Heart right ventricle (tissue), 16 donors: ENCODE measurements at regions not wholly inside any gene's neighbourhood (a gene's known extent, or its start where the extent isn't known, plus 50 kb on each side); places are given as distances from the start of the nearest gene placed in this dataset.
"Not testable (repeated sequence)": the region's sequence is repeated elsewhere in the genome, so short reads cannot be mapped to it uniquely, and the experiment has no call there.

ENCODE experiments used
- ATAC-seq, 8 donors: fragments of 200-7000 bp; cut with Tn5 transposase; one replicate each; pipeline ENCODE4 v1.9.1; 2020; ENCODE audit warnings: mild to moderate bottlenecking in 8 of 8, moderate library complexity in 8 of 8, moderate number of reproducible peaks in 1 of 8
- DNase-seq, 2 donors: peaks; one replicate each; pipeline ENCODE4 v3.0.0-alpha.2; 2020
- H3K27ac ChIP-seq, 10 donors: fragments of 200-600 bp; sonication (generic) in 2 of 10; one replicate each; pipeline versions ENCODE4 v1.5.0 to v1.8.0; 2020 to 2022; ENCODE audit warnings: mild to moderate bottlenecking in 3 of 10
- H3K27me3 ChIP-seq, 7 donors: fragments of 200-600 bp; one replicate each; pipeline ENCODE4 v1.8.0; 2021 to 2022; ENCODE audit warnings: mild to moderate bottlenecking in 2 of 7
- H3K36me3 ChIP-seq, 9 donors: fragments of 200-600 bp; sonication (generic) in 1 of 9; one replicate each; pipeline versions ENCODE4 v1.5.0 to v1.8.0; 2020 to 2022; ENCODE audit warnings: mild to moderate bottlenecking in 2 of 9
- H3K4me1 ChIP-seq, 9 donors: fragments of 200-600 bp; sonication (generic) in 1 of 9; one replicate each; pipeline versions ENCODE4 v1.5.0 to v1.8.0; 2020 to 2022; ENCODE audit warnings: mild to moderate bottlenecking in 4 of 9
- H3K4me3 ChIP-seq, 10 donors: fragments of 200-600 bp; sonication (generic) in 2 of 10; one replicate each; pipeline versions ENCODE4 v1.5.0 to v1.8.0; 2020 to 2022; ENCODE audit warnings: mild to moderate bottlenecking in 7 of 10, moderate library complexity in 2 of 10
- H3K9me3 ChIP-seq, 11 donors: fragments of 200-600 bp in 10 of 11; sonication (generic) in 2 of 11; one replicate each; pipeline versions ENCODE4 v1.5.0 to v1.8.0; 2013 to 2022; ENCODE audit warnings: mild to moderate bottlenecking in 2 of 11, control low read depth in 1 of 11, moderate library complexity in 1 of 11
- WGBS, 2 donors: extraction: QIAGEN DNeasy Blood & Tissue Kit; methylation state at CpG; one replicate each; pipeline ENCODE4 v1.1.7; 2013; ENCODE audit warnings: inconsistent platforms in 1 of 2; 5-methylcytosine and 5-hydroxymethylcytosine counted together
- intact Hi-C, 10 donors: fragments of 100-400 bp; cut with DNase I; formaldehyde crosslinking; loops; one replicate each; pipeline versions ENCODE4 v1.11.1 to v1.14.2; 2022
- TF ChIP-seq, protein P1 (sequence below), 9 donors: fragments of 200-600 bp; sonication (generic) in 2 of 9; IDR thresholded peaks; one replicate each; pipeline versions ENCODE4 v1.5.0 to v1.8.0; 2021 to 2022; ENCODE audit warnings: antibody characterized with exemption in 9 of 9, mild to moderate bottlenecking in 5 of 9, moderate library complexity in 1 of 9
- donor health status: Arrhythmogenic right ventricular cardiomyopathy.
- donor health status: ischemic (EF 13 %, LVEDD 7.1; RV severe dilation, severe dysfunction).
- donor health status: healthy with polysubstance abuse.
- donor health status: DM: no; HTN: yes; CAD: no.
- donor health status: DM: no; HTN: no; CAD: no.
- donor health status: ischemic (EF 25% LVEDD 6.9; RV normal size, moderate dysfunction).
- donor health status: ischemic (EF 25% LVEDD 5.7; RV mildly dilated, moderate dysfunction).
- donor health status: healthy.
- donor health status: DM: yes; HTN: yes; CAD: no.
- donor health status: Ischemic cardiomyopathy.
- donor health status: ischemic (EF 35%, LVEDD 5.7; RV mildly dilated, moderate dysfunction).
- donor health status: nonischemic (EF 11% LVEDD 7.7; RV severe dilation, severe dysfunction).
- donor health status: DM: yes; HTN: yes; CAD: no.
- donor health status: PGD.
- donor health status: ischemic (EF 29% LVEDD 5.4; RV normal size, mild dysfunction).
- donor health status: nonischemic (EF 23%, LVEDD 6.1; RV moderate dilation, normal function).

DNA sequence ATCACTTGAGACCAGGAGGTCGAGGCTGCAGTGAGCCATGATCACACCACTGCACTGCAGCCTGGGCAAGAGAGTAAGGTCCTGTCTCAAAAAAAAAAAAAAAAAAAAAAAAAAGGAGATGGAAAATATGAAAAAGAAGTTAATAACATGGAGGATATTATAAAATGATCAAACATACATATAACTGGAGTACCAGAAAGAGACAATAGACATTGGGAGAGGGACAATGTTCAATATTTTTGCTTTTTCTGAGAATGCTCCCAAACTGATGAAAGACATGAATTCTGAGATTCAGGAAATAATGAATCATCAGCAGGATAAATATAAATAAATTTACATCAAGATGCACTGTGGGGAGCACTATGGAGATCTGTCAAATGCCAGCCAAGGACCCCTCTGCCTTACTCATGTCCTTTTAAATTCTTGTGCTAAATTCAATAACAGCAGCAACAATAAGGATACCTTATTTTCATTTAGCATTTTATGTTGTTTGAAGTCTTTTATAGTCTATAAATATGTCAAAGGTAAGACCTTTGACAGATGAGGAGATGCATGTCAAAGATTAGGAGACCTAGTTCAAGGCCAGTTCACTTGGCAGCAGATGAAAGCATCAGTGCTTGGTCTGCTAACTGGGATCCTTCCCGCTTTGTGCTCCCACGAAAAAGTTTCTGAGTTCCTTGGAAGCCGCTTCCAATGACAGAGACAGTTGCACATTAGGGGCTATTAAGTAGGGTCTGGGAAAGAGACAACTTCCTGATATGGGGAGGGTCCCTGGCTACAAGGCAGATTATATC lies 97.7 kb downstream of the TLR5 start:
- no peak for DNase-seq
- H3K9me3 ChIP-seq: peaks cover 0 to 26% (median 0%) of the 10 kb centered on the region in 11 donors
- no peaks in the 10 kb centered on the region for H3K27me3 ChIP-seq
- TF ChIP-seq, protein P1, sequence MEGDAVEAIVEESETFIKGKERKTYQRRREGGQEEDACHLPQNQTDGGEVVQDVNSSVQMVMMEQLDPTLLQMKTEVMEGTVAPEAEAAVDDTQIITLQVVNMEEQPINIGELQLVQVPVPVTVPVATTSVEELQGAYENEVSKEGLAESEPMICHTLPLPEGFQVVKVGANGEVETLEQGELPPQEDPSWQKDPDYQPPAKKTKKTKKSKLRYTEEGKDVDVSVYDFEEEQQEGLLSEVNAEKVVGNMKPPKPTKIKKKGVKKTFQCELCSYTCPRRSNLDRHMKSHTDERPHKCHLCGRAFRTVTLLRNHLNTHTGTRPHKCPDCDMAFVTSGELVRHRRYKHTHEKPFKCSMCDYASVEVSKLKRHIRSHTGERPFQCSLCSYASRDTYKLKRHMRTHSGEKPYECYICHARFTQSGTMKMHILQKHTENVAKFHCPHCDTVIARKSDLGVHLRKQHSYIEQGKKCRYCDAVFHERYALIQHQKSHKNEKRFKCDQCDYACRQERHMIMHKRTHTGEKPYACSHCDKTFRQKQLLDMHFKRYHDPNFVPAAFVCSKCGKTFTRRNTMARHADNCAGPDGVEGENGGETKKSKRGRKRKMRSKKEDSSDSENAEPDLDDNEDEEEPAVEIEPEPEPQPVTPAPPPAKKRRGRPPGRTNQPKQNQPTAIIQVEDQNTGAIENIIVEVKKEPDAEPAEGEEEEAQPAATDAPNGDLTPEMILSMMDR (IDR thresholded peaks at IDR 0.05): no peak
- ATAC-seq: no peak
- intact Hi-C loops: no loop called here
- no peak overlapping the region for H3K4me3 ChIP-seq
- H3K27ac ChIP-seq: no peak overlapping the region
- H3K4me1 ChIP-seq: peaks cover 0 to 15% (median 0%) of the 10 kb centered on the region in 9 donors
- H3K36me3 ChIP-seq: no peaks in the 10 kb centered on the region
- WGBS, 2 donors: 73 to 92% methylated on average over 4 of the region's 4 CpGs

- no peak for ATAC-seq
- TF ChIP-seq, protein P1 (IDR thresholded peaks at IDR 0.05): no peak
- WGBS, 2 donors: 95 to 97% methylated on average over 2 of the region's 2 CpGs
- no peaks in the 10 kb centered on the region for H3K27me3 ChIP-seq
- H3K4me3 ChIP-seq: no peak overlapping the region
- intact Hi-C loops: no loop called here
- H3K9me3 ChIP-seq: peaks cover 0 to 26% (median 0%) of the 10 kb centered on the region in 11 donors
- H3K36me3 ChIP-seq: no peaks in the 10 kb centered on the region
- peaks cover 0 to 10% (median 0%) of the 10 kb centered on the region in 9 donors for H3K4me1 ChIP-seq
- DNase-seq: no peak
- no peak overlapping the region for H3K27ac ChIP-seq
Measured at GRCh38 chr1:223046011-223046410, 97.0 kb downstream of the TLR5 start.

DNA sequence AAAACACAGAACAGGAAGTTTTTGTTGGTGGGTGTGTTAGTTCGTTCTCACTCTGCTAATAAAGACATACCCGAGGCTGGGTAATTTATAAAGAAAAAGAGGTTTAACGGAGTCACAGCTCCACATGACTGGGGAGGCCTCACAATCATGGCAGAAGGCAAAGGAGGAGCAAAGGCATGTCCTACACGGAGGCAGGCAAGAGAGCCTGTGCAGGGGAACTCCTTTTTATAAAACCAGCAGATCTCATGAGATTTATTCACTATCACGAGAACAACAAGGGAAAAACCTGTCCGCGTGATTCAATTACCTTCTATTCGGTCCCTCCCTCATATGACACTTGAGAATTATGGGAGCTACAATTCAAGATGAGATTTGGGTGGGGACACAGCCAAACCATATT lies 96.6 kb downstream of the TLR5 start:
- H3K4me1 ChIP-seq, ATAC-seq, DNase-seq, H3K27me3 ChIP-seq, H3K4me3 ChIP-seq, H3K36me3 ChIP-seq, intact Hi-C loops, H3K27ac ChIP-seq: not testable (repeated sequence)
- WGBS, 2 donors: 95% methylated on average over 8 of the region's 8 CpGs
- H3K9me3 ChIP-seq: peaks cover 0 to 26% (median 0%) of the 10 kb centered on the region in 11 donors

- peak in 1 of 8 donors; percentile 41 for ATAC-seq
- Histone ChIP-seq H3K9me3 (peaks cover 0 to 26% (median 0%) of the 10 kb centered on the region in 11 donors), H3K27me3 (no peaks in the 10 kb centered on the region), H3K36me3 (no peaks in the 10 kb centered on the region), H3K4me1 (peaks cover 0 to 5% (median 0%) of the 10 kb centered on the region in 9 donors), H3K27ac (no peak overlapping the region), H3K4me3 (no peak overlapping the region)
- DNase-seq: no peak
- intact Hi-C loops: no loop called here
- TF ChIP-seq, protein P1 (IDR thresholded peaks at IDR 0.05): no peak
- 65 to 78% methylated on average over 2 of the region's 2 CpGs for WGBS, 2 donors
Measured at GRCh38 chr1:223048026-223048425, 95.0 kb downstream of the TLR5 start.

DNA sequence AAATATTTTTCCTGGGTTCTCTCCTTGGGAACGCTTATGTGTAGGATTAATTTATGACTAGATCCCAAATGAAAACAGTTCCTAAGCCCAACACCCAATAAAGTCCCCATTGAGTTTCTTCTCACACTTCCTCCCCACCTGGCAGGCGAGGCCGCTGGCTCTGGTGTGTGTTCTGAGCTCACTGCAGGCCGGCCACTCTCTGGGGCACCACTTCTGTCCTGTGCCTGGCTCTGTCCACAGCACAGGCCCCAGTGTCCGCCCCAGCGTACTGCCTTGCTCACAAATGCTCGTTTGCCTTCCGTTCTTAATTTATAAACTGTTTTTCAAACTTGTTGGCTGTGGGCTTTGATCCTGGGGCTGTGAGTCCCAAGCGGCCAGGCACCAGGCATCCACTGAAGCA lies 90.6 kb downstream of the TLR5 start:
- TF ChIP-seq, protein P1 (IDR thresholded peaks at IDR 0.05): no peak
- H3K4me1 ChIP-seq: peaks cover 0 to 5% (median 0%) of the 10 kb centered on the region in 9 donors
- ATAC-seq (no peak), DNase-seq (no peak)
- H3K27ac ChIP-seq: no peak overlapping the region
- H3K9me3 ChIP-seq: no peaks in the 10 kb centered on the region
- H3K4me3 ChIP-seq: no peak overlapping the region
- 96 to 97% methylated on average over 9 of the region's 9 CpGs for WGBS, 2 donors
- no peaks in the 10 kb centered on the region for H3K27me3 ChIP-seq
- H3K36me3 ChIP-seq: no peaks in the 10 kb centered on the region
- intact Hi-C loops: no loop called here
